ENCODE measurements at regions not wholly inside any gene's neighbourhood (a gene's known extent, or its start where the extent isn't known, plus 50 kb on each side); places are given as distances from the start of the nearest gene placed in this dataset.

- no peak for DNase-seq
Observed at GRCh38 chr3:34183114-34183513, 384.7 kb downstream of the PDCD6IP start.

GRCh38 chr3:34183611-34184340, 385.3 kb downstream of the PDCD6IP start:
- no peak for DNase-seq

DNA sequence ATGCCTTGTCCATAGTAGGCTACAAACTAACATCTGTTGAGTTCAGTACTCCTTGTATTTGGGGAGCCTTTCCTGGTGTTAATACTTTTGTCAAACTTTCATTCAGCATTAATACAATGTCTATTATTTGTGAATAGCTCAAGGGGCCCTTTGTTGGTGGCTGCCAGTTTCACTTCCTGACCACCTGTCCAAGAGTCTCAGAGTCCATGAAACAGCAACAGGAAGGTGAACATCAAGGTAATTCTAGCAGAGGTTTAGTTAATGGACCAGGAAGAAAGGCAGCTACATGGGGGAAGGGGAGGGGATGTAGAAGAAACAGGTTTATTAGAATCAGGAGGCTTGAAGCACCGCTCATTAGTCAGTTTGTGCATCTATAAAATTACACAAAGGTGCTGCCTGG, 386.9 kb downstream of the PDCD6IP start:
- no peak for DNase-seq

GRCh38 chr3:34189133-34189532, 390.7 kb downstream of the PDCD6IP start:
- no peak for DNase-seq

- DNase-seq = no peak
Observed at GRCh38 chr3:34196914-34197313, 398.5 kb downstream of the PDCD6IP start.

DNA sequence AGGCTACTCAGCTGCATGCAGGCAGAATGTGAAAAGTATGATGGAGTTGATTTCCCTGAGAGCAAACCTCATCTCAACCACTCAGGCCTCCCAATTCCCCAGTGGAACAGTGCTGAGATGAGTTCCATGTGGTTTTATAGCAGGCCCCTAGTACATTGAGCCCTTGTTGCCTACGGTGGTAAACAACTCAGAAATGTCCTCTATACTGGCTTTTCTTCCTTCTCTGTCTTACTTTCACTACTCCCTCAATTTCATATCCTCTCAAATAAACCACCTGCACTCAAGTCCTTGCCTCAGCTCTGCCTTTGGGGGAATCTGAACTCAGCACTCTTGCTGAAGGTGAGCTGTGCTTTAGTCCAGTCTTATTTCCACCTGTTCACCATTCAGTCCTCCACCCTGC, 399.9 kb downstream of the PDCD6IP start:
- DNase-seq = no peak

- no peak for DNase-seq
Observed at GRCh38 chr3:34200576-34200975, 402.1 kb downstream of the PDCD6IP start.

- DNase-seq = no peak
Observed at GRCh38 chr3:34202975-34203374, 404.5 kb downstream of the PDCD6IP start.

DNA sequence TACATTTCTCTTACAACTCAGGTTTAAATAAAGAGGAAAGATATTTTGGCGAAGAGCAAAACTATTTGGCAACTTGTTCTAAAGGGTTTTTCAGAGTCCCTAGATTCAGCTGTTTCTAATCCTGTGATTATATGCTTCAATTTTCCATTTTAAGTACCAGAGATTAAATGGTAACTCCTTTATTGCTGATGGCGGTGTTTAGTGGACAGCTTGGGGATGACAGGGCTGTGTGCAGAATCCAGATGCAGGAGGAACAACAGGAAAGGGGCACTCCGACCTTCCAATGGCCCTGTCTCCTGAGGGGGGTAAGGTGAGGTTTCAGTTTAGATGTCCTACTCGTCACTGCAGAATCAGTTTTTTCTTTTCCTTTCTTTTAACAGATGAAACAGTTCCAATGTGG, 405.0 kb downstream of the PDCD6IP start:
- no peak for DNase-seq

DNA sequence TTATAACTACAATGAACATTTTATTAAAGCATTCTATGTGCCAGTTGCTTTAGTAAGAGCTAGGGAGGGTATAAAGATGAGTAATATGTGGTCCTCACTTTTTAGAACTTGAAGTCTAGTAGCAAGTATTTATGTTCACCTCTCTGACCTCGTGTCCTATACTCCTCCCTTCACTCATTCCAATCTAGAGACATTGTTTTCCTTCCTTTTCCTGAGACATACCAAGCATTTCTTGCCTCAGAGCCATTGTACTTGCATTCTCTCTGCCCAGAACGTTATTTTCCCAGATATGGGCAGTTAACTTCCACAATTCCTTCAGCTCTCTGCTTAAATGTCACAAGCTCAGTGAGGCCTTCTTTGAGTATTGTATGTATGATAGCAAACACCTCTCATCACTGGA, 408.6 kb downstream of the PDCD6IP start:
- DNase-seq = peak in 1 of 3 donors; percentile 51

- peak in 1 of 3 donors; percentile 47 for DNase-seq
Observed at GRCh38 chr3:34207806-34208205, 409.4 kb downstream of the PDCD6IP start.

DNA sequence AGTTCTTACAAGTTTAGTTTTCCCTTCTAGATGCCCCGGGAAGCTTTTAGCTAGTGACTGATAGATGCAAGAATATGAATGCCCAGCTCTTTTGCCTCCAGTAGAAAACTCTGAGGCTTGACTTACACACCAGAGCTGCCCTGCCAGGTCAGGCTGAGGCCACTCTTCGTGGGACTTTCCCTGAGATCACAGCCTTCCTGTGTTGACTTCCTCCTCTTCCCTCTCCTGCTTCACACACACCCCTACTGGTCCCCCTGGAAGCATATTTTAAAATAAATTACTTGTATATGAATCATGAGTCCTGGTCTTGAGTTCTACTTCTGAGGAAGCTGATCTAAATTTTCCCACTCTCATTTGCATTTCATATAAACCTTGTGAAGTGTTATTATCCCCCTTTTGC, 413.7 kb downstream of the PDCD6IP start:
- no peak for DNase-seq

- DNase-seq = peak in 2 of 3 donors; percentile 25 to 34
Observed at GRCh38 chr3:34212656-34213055, 414.2 kb downstream of the PDCD6IP start.

GRCh38 chr3:34213478-34213877, 415.0 kb downstream of the PDCD6IP start:
- DNase-seq = no peak

DNA sequence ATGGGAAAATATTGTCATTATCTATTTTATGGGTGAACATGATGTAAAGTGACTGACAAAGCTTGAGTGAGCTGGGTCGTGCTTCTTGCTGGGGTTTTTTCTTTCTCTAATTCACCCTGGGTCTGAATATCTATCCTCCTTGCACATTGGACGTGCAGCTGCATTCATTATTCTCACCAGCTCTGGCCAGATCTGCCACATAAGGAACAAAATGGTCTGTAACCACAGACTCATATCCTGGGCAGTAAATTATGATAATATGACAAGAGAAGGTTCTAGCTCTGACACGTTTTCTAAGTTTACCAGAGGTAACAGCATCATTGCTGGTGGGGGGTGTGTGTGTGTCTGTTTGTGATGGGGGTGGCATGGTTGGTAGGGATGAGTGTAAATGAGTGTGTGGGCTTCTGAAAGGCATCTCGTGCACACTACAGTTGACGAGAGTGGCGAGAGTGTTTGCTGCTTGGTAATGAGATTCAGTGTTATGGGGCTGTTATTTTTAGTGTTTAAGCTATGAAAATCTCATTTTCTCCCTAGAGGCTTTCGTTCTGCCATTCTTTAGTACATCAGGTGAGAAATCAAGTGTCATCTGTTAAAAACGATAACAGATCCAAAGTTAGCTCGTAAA, 418.4 kb downstream of the PDCD6IP start:
- no peak for DNase-seq

DNA sequence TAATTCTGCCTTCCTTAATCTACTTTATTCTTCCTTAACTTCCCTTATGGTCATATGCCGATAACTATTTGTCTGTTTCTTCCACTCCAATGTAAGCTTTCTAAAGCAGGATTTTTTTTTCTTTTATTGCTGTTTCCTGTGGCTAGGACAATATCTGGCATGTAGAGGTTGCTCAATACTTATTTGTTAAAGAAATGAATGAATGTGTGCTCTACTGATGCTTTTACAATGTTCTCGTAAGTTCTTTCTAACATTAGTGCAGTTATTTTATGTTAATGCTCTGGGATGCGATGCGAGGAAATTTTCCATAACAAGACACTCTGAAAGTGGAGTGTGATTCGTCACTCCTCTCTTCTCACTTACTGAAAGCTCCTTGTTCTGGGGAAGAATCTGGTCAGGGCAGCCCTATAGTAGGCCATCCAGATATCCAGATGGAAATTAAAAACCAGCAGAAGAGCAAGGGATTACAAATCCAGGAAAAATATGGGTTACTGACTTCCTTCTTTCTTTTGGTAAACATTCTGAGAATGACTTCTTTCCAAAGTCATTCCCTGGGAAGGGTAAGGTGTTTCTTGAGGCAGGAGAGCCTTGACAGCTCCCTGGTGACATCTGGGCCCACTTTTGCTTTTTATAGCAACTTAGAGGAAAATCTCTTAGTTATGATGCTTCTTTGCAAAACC, 420.4 kb downstream of the PDCD6IP start:
- no peak for DNase-seq

- DNase-seq = no peak
Observed at GRCh38 chr3:34219556-34219955, 421.1 kb downstream of the PDCD6IP start.

- DNase-seq = no peak
Observed at GRCh38 chr3:34225821-34226366, 427.5 kb downstream of the PDCD6IP start.

DNA sequence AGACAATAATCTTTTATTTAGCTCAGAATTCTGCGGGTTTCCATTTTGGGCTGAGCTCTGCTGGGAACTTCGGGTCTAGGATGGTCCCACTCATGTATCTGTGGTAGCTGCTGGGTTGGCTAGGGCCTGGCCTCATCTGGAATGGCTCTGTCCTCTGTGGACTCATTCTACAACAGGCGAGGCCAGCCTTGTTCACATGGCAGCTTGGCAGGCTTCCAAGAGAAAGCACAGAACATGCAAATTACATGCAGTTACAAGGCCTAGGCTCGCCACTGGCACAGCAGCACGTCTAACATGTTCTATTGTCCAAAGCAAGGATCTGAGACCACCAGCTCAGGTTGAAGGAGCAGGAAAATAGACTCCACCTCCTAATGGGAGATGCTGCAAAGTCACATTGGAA, 431.4 kb downstream of the PDCD6IP start:
- DNase-seq = no peak

DNA sequence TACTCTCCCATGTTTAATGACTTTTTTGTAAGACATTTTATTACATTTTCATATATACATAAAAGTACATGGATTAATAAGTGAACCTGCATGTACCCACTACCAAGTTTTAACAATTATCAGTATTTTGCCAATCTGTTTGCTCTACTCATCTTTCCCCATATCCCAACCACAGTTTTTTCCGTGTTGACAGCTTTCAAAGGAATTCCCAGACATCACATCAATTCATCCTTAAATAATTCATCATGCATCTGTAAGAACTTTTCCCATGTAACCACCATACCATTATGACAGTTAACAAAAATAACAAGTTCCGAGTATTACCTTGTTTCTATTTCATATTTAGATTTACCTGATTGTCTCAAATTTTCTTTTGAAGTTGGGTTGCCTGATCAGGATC, 436.7 kb downstream of the PDCD6IP start:
- DNase-seq = no peak

GRCh38 chr3:34237946-34238345, 439.5 kb downstream of the PDCD6IP start:
- DNase-seq = peak in 1 of 3 donors; percentile 38

GRCh38 chr3:34238407-34238806, 440.0 kb downstream of the PDCD6IP start:
- no peak for DNase-seq

DNA sequence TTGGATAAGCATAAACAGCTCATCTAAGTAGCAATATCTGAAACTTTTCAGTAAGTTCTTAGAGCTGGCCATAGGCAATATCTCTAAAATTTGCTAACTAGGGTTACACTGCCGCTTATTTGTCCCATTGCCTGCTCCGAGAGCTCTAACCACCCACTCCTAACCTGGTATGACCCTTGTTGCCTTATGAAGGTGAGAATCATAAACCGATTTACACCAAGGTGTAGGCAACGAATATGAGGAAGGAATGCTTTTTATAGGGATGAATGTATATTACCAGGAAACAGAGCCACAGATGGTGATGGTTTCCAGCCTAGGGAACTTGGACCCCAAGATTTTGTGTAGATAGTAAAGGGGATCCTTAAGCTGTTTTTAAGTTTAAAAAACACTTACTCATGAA, 440.9 kb downstream of the PDCD6IP start:
- no peak for DNase-seq

Data from muscle of back (tissue), 3 donors.